GM23248 (cell line): ENCODE measurements at regions not wholly inside any gene's neighbourhood (a gene's known extent, or its start where the extent isn't known, plus 50 kb on each side); places are given as distances from the start of the nearest gene placed in this dataset.

Experiments used
- DNase-seq: peaks from one replicate; pipeline ENCODE4 v3.0.0-alpha.2; 2015
- H2AFZ ChIP-seq: fragments of 200-600 bp; sonication (generic); 2 replicates; pipeline ENCODE4 v1.6.1; 2016; ENCODE audit warnings: antibody characterized with exemption
- H3F3A ChIP-seq: fragments of 200-600 bp; sonication (generic); 2 replicates; pipeline ENCODE4 v1.6.1; 2016; ENCODE audit warnings: mild to moderate bottlenecking, antibody characterized with exemption, mixed run types; ENCODE audit not compliant: insufficient read depth
- H3K27ac ChIP-seq: fragments of 200-600 bp; sonication (generic); 2 replicates; pipeline ENCODE4 v1.5.1; 2016; ENCODE audit warnings: mild to moderate bottlenecking
- H3K27me3 ChIP-seq: fragments of 200-600 bp; sonication (generic); replicated peaks from 2 replicates; pipeline ENCODE4 v1.6.1; 2016; ENCODE audit warnings: mild to moderate bottlenecking; ENCODE audit not compliant: insufficient read depth
- H3K36me3 ChIP-seq: fragments of 200-600 bp; sonication (generic); 2 replicates; pipeline ENCODE4 v1.6.1; 2016; ENCODE audit warnings: low read depth, mild to moderate bottlenecking
- H3K4me1 ChIP-seq: fragments of 200-600 bp; sonication (generic); 2 replicates; pipeline ENCODE4 v1.6.1; 2016; ENCODE audit warnings: mild to moderate bottlenecking; ENCODE audit not compliant: insufficient read depth
- H3K4me2 ChIP-seq: fragments of 200-600 bp; sonication (generic); one replicate; pipeline ENCODE4 v1.6.1; 2016; ENCODE audit warnings: mild to moderate bottlenecking; ENCODE audit not compliant: unreplicated experiment
- H3K4me3 ChIP-seq: fragments of 200-600 bp; sonication (generic); 2 replicates; pipeline ENCODE4 v1.5.1; 2016; ENCODE audit warnings: mild to moderate bottlenecking
- H3K79me2 ChIP-seq: fragments of 200-600 bp; sonication (generic); 2 replicates; pipeline ENCODE4 v1.6.1; 2016; ENCODE audit warnings: mild to moderate bottlenecking; ENCODE audit not compliant: insufficient read depth
- H3K9ac ChIP-seq: fragments of 200-600 bp; sonication (generic); 2 replicates; pipeline ENCODE4 v1.6.1; 2016; ENCODE audit warnings: mild to moderate bottlenecking
- H3K9me2 ChIP-seq: fragments of 200-600 bp; sonication (generic); 2 replicates; pipeline ENCODE4 v1.6.1; 2016; ENCODE audit warnings: mixed run types, mild to moderate bottlenecking, moderate library complexity; ENCODE audit not compliant: insufficient read depth
- H3K9me3 ChIP-seq: fragments of 200-600 bp; sonication (generic); one replicate; pipeline ENCODE4 v1.6.1; 2017; ENCODE audit warnings: low read depth
- H4K20me1 ChIP-seq: fragments of 200-600 bp; sonication (generic); 2 replicates; pipeline ENCODE4 v1.6.0; 2016; ENCODE audit not compliant: insufficient read depth
- EZH2 ChIP-seq: fragments of 200-600 bp; sonication (generic); IDR thresholded peaks from 2 replicates; pipeline ENCODE4 v1.6.1; 2018; ENCODE audit warnings: antibody characterized with exemption, mild to moderate bottlenecking; ENCODE audit not compliant: insufficient read depth, poor library complexity, severe bottlenecking
- EZH2phosphoT487 ChIP-seq: fragments of 200-600 bp; sonication (generic); IDR thresholded peaks from 2 replicates; pipeline ENCODE4 v1.6.1; 2018; ENCODE audit warnings: antibody characterized with exemption, moderate library complexity, mild to moderate bottlenecking, low read depth; ENCODE audit not compliant: insufficient read depth
- WGBS, 2 experiments: methylation state at CpG; one replicate each; pipeline ENCODE4 v1.1.6; 2015 to 2017; ENCODE audit warnings: low lambda C conversion rate in 2 of 2, low coverage in 1 of 2; ENCODE audit errors: missing lambda C conversion rate in 2 of 2; 5-methylcytosine and 5-hydroxymethylcytosine counted together
- in situ Hi-C: fragments of 300-500 bp; cut with MboI; formaldehyde crosslinking; loops from 2 replicates; pipeline ENCODE4 v1.15.0; 2020

- Histone ChIP-seq H3K9me2 (no peaks in the 10 kb centered on the region), H2AFZ (no peak overlapping the region), H4K20me1 (no peaks in the 10 kb centered on the region), H3K4me1 (no peaks in the 10 kb centered on the region; the same call in none of the 2 replicates), H3K9me3 (no peaks in the 10 kb centered on the region), H3K9ac (no peak overlapping the region), H3K79me2 (no peaks in the 10 kb centered on the region), H3K4me3 (no peak overlapping the region), H3F3A (0 out of 2 replicates have a peak, but pooled peaks cover 5% of the 10 kb centered on the region), H3K27ac (peak overlapping the region; percentile 43), H3K36me3 (no peaks in the 10 kb centered on the region), H3K4me2 (no peak overlapping the region), H3K27me3 (no peaks in the 10 kb centered on the region)
- TF ChIP-seq EZH2 (no peak), EZH2phosphoT487 (no peak)
- WGBS, 2 experiments: 62 to 69% methylated on average over 4 of the region's 4 CpGs
- peak; percentile 77 for DNase-seq
- in situ Hi-C loops: no loop called here
These were observed 662.5 kb upstream of the TENM4 start for GRCh38 chr11:80103142-80103859.

DNA sequence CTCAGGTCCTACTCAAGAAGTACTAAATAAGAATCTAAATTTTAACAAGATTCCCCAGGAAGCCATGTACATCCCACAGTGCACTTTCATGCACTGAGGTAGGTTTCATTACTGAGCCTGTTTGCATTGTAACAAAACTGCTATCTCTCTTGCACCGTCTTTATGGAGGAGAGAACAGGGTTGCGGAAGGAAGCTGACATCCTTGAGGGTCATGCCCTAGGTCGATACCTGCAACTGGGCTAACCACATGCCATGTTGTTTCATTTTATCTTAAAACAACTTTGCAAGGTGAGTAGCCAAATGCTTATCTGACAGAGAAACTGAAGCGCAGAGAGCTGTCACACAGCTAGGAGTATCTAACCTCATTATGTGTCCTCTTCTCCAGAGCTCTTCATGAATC is 656.3 kb upstream of the TENM4 start:
- Histone ChIP-seq H2AFZ (no peak overlapping the region), H4K20me1 (no peaks in the 10 kb centered on the region), H3K79me2 (no peaks in the 10 kb centered on the region), H3K27ac (no peak overlapping the region), H3K9me3 (no peaks in the 10 kb centered on the region), H3K36me3 (no peaks in the 10 kb centered on the region), H3F3A (no peaks in the 10 kb centered on the region), H3K4me1 (no peaks in the 10 kb centered on the region), H3K27me3 (no peaks in the 10 kb centered on the region), H3K4me2 (no peak overlapping the region), H3K4me3 (no peak overlapping the region), H3K9me2 (no peaks in the 10 kb centered on the region), H3K9ac (no peak overlapping the region)
- 30 to 36% methylated on average over 4 of the region's 4 CpGs for WGBS, 2 experiments
- no peak for DNase-seq
- TF ChIP-seq EZH2 (no peak), EZH2phosphoT487 (no peak)
- in situ Hi-C loops: no loop called here

DNA sequence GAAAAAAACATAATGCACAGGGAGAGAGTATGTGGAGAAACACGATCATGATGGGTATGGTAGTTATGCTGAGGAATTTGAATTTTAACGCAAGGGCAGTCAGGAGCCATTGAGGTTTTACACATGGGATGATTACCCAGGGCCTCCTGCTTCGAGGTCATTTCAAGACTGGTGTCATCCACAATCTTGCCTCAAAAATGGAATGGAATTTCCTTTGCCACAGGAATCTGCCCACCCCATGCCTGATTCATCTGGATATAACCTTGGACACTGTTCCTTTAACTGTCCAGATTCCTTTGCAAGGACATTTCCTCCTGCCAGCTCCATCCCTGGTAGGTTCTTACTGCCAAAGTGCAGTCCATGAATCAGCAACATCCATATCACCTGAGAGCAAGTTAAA is 655.9 kb upstream of the TENM4 start:
- Histone ChIP-seq H3K4me2 (no peak overlapping the region), H3K27me3 (no peaks in the 10 kb centered on the region), H3K4me3 (no peak overlapping the region), H3F3A (no peaks in the 10 kb centered on the region), H3K36me3 (no peaks in the 10 kb centered on the region), H3K9me3 (no peaks in the 10 kb centered on the region), H2AFZ (no peak overlapping the region), H3K9me2 (no peaks in the 10 kb centered on the region), H3K4me1 (no peaks in the 10 kb centered on the region), H3K27ac (no peak overlapping the region), H4K20me1 (no peaks in the 10 kb centered on the region), H3K9ac (no peak overlapping the region), H3K79me2 (no peaks in the 10 kb centered on the region)
- DNase-seq: peak; percentile 56
- in situ Hi-C loops: no loop called here
- TF ChIP-seq EZH2: no peak
- TF ChIP-seq EZH2phosphoT487: no peak
- WGBS, 2 experiments: 7 to 8% methylated on average over 3 of the region's 3 CpGs

- Histone ChIP-seq H3K27ac (no peak overlapping the region), H3K36me3 (no peaks in the 10 kb centered on the region), H4K20me1 (no peaks in the 10 kb centered on the region), H3K27me3 (no peaks in the 10 kb centered on the region), H3K9ac (no peak overlapping the region), H3K4me2 (no peak overlapping the region), H3K79me2 (no peaks in the 10 kb centered on the region), H3F3A (no peaks in the 10 kb centered on the region), H3K9me3 (no peaks in the 10 kb centered on the region), H3K4me3 (no peak overlapping the region), H2AFZ (no peak overlapping the region), H3K4me1 (no peaks in the 10 kb centered on the region), H3K9me2 (no peaks in the 10 kb centered on the region)
- no peak for TF ChIP-seq EZH2phosphoT487
- DNase-seq: no peak
- in situ Hi-C loops: no loop called here
- WGBS, 2 experiments: 20 to 30% methylated on average over 1 of the region's 1 CpG
These were observed 645.7 kb upstream of the TENM4 start for GRCh38 chr11:80086496-80087055.
